HG02763 (cell line): ENCODE measurements at regions not wholly inside any gene's neighbourhood (a gene's known extent, or its start where the extent isn't known, plus 50 kb on each side); places are given as distances from the start of the nearest gene placed in this dataset.
A peak's percentile ranks its signal among the peaks of the same experiment; 100 is the strongest.

ENCODE experiments used
- ATAC-seq: cut with Tn5 transposase; IDR thresholded peaks from one replicate; pipeline ENCODE4 v1.9.1; 2021; ENCODE audit warnings: mild to moderate bottlenecking, moderate library complexity; ENCODE audit not compliant: unreplicated experiment

DNA sequence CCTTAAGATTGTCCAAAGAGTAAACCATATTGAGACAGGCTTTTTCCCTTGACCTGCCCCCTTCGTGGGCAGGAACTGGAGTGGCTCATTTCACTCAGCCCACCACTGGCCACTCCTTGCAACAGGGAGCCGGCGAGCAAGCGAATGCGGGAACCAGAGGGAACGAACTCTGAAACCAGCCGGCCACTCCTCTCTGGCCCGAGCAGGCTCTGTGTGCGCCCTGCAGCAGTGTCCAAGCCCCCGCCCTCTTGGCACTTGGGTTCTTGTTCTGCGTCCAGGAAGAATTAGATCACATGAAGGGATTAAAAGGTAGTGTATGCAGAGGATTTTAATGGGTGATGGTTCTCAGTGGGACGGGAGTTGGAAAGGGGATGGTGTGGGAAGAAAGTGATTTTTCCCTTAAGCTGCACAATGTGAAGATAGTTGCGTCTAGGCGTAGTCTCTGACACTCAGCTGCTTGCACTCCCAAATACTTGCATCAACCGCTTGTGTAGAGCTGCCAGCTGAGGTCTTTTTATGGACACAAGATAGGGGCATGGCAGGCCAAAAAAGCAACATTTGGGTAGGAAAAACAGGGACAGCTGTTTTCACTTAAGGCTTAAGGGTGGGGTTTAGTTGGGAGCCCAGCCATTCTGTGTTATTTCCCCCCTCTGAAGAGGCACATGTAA, 1209.7 kb upstream of the PCDH20 start:
- no peak for ATAC-seq

DNA sequence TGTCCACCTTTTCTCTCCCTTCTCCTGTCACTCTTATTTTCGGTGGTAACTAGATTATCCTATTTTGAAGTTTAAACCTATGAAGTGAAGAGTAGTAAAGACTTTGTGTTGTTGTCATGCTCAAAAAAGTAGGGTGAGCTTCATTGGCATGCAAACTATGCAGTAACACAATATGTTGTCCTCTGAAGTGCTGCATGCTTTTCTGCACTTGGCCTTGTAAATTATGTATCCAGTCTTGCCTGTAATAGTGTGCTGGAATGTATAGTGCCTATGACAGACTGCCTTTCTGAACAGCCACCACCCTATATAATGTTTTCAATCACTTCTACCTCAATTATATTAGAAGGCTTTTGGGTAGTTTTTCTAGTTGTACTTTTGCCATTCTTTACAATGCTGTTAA, 1198.2 kb upstream of the PCDH20 start:
- no peak for ATAC-seq

DNA sequence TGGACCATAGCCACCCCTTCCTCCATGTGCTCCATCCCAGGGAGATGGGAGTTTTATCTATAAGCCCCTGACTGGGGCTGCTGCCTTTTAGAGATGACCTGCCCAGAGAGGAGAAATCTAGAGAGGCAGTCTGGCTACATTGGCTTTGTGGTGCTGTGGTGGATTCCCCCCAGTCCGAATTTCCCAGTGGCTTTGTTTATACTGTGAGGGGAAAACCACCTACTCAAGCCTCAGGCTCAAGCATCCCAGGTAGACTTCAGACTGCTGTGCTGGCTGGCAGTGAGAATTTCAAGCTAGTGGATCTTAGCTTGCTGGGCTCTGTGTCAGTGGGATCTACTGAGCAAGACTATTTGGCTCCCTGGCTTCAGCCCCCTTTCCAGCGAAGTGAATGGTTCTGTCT, 1195.7 kb upstream of the PCDH20 start:
- no peak for ATAC-seq

DNA sequence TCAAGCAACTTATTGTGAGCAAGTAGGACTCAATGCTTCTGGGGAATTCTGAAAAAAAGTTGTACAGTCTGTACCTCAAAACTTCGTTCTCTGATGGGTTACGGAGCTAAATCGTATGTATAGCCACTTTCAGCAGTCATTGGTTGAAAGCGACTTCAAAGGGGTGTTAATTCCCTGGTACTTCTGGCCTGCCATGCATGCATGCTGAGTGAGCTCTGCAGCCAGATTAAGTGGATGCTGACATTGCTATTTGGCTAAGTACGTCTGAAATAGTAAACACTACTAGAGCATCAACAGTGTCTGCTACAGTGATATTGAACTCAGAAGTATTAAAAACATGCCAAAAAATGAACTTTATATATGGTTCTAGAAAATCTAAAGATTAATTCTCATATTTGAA, 1183.1 kb upstream of the PCDH20 start:
- ATAC-seq, result no peak

GRCh38 chr13:62595976-62596375, 1180.3 kb upstream of the PCDH20 start:
- ATAC-seq, result no peak

DNA sequence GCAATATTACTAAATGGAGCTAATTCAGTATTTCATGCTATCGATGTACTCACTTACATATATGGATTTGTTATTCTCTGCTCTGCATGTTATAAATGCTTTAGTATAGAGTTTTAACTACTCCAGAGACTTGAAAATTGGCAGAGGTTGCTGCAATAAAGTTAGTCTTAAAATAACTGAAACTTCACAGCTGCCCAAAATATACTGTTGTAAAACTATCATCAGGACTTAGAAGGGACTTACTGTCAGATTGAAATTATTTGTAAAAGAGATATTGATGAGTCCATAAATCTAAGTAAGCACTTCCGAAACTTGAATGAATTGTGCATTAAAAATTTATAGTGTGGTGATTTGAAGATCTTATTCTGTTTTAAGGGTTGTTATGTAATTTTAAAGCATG, 1178.2 kb upstream of the PCDH20 start:
- ATAC-seq, result no peak

GRCh38 chr13:62583466-62583865, 1167.8 kb upstream of the PCDH20 start:
- ATAC-seq, result no peak

GRCh38 chr13:62578402-62578801, 1162.8 kb upstream of the PCDH20 start:
- ATAC-seq, result no peak

GRCh38 chr13:62564770-62565169, 1149.1 kb upstream of the PCDH20 start:
- ATAC-seq, result no peak

- ATAC-seq, result no peak
Measured at GRCh38 chr13:62563251-62563650, 1147.6 kb upstream of the PCDH20 start.

DNA sequence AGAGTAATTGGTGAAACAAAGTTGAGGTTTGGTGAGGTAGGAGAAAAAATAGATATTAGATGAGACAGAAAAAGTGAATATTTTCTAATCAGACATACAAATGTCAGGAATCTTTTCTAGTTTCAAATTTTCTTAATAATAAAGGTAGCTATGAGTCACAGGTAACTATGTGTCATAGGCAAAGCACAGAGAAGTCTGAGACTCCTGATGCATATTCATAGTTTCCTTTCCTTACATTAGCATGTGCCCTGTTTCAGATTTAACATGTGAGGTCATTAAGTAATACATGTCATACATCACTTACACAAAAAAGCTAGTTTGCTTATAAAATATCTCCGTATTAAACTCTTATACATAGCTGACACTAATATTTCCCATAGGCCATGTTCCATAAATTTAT, 1141.3 kb upstream of the PCDH20 start:
- ATAC-seq, result no peak

DNA sequence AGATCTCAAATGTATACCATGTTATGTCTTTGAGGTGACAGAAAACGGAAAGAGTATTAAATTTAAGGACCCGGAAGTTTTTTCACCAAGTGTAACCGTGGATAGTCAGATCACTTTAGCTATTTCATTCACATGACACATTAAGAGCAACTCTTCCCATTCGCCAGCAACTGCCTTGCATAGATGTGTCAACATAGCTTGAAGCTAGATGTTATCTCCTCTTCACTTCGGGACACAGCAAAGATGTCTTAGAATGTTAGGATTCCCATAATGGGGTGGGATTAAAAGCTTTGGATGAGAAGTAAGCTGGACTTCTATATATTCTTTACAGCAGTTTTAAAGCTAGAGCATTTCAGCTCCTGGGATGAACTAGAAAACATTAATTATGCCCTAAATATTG, 1135.9 kb upstream of the PCDH20 start:
- ATAC-seq, result no peak

DNA sequence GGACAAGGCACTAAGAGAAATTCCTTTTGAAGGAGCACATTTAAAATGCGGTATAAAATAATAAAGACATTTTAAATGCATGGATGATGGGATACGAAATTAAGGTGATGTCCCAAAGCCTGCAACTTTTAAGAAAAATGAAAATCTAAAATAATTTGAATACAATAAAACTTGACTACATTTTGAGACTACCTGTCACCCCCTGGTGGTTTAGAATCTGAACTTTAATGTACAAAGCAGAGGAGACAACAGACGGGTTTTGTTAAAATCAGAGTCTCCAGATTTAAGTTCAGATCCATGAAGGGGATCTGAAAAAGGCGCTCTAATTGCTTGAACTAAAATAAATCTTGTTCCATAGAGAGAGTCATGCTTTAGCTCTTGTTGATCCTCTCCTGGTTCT, 1129.3 kb upstream of the PCDH20 start:
- no peak for ATAC-seq

DNA sequence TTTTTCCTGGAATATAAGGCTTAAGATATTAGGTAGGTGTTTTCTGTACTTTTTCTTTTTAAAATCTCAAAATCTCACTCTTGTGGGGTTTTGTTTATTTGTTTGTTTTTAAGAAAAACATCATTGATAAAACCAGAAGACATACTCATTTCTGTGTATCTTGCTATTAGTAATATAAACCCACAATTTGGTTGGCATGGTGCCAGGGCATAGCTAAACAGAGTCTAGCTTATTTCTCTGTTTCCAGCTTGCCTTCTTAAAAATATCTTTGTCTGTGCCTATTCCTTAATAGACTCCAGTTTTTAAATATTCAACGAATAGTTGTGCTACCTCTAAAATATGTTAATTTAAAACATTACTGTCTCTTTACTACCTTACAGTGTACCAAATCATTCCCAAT, 1121.9 kb upstream of the PCDH20 start:
- no peak for ATAC-seq

GRCh38 chr13:62525652-62526051, 1110.0 kb upstream of the PCDH20 start:
- ATAC-seq, result no peak

GRCh38 chr13:62524498-62524897, 1108.8 kb upstream of the PCDH20 start:
- peak; percentile 29 for ATAC-seq

DNA sequence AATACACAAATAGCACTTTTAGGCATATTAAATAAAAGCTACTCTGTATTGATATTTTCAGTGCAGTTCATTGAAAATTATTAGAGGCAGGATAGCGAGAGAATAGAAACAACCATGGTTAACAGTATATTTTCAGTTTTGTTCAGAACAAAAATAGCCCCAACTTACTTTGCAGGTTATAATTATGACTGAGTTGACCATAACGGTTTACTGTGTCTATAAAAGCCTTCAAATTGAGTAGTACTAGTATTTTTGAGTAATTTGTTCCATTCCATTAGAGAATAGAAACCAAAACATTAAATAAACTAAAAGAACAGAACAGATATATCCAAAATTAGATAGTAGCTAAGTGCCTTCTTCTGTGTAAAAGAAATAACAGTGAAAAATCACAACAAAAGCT, 1108.4 kb upstream of the PCDH20 start:
- ATAC-seq, result peak; percentile 70

GRCh38 chr13:62512194-62513141, 1096.8 kb upstream of the PCDH20 start:
- ATAC-seq, result peak; percentile 91

DNA sequence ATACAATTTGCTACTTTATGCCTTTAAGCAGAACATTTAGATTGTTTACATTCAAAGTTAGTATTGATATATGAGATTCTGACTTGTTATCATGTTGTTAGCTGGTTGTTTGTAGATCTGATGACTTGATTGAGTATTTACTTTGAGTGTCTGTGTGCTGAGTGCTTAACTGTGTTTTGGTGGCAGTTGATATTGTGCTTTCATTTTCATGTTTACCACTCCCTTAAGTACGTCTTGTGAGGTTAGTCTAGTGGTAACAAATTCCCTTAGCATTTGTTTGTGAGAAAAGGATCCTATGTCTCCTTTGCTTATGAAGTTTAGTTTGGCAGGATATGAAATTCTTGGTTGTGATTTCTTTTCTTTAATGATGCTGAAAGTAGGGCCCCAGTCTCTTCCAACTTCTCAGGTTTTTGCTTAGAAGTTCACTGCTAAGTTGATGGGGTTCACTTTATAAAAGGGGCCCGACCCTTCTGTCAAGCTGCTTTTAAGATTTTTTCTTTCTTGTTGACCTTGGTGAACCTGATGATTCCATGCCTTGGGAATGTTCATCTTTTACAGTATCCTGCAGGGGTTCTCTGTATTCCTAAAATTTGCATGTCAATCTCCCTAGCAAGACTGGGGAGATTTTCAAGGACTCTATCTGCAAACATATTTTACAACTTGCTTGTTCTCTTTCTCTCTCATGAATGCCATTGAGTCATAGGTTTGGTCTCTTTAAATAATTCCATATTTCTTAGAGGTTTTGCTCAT, 1095.4 kb upstream of the PCDH20 start:
- ATAC-seq, result no peak

DNA sequence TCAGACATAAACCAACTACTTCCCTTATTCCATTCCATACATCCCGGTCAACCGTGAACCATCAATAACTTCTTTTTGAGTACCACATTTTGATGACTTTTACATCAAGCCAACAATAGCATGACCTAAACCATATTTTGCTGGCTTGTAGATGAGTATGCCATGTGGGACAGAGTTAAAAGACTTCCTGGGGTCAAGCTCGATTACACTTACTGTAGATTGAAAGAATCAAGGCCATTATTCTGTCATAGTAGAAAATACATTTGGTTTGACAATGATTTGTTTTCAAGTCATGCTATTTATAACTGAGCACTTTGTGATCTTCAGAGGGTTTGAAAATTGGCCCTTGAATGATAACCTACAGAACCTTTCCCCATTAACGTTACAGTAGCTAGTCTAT, 1086.9 kb upstream of the PCDH20 start:
- no peak for ATAC-seq

DNA sequence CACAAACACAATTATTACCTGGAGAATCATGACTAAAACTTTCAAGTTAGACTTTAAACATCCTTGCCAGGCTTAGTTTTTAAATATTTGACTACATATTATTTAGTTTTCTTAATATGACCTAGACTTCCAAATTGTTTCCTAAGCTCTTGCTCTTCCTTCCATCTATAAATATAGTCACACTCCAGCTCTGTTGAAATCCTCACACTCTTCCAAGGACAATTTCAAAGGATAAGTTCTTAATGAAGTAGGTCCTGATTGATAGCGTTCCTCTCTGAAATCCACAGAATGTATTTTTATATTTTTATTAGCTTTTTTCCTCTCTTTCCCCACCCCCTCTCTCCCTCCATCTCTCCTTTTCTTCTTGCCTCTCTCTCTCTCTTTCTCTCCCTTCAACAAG, 1074.1 kb upstream of the PCDH20 start:
- ATAC-seq, result no peak

- ATAC-seq, result no peak
Measured at GRCh38 chr13:62483774-62484173, 1068.1 kb upstream of the PCDH20 start.
